ENCODE measurements at regions not wholly inside any gene's neighbourhood (a gene's known extent, or its start where the extent isn't known, plus 50 kb on each side); places are given as distances from the start of the nearest gene placed in this dataset.

DNA sequence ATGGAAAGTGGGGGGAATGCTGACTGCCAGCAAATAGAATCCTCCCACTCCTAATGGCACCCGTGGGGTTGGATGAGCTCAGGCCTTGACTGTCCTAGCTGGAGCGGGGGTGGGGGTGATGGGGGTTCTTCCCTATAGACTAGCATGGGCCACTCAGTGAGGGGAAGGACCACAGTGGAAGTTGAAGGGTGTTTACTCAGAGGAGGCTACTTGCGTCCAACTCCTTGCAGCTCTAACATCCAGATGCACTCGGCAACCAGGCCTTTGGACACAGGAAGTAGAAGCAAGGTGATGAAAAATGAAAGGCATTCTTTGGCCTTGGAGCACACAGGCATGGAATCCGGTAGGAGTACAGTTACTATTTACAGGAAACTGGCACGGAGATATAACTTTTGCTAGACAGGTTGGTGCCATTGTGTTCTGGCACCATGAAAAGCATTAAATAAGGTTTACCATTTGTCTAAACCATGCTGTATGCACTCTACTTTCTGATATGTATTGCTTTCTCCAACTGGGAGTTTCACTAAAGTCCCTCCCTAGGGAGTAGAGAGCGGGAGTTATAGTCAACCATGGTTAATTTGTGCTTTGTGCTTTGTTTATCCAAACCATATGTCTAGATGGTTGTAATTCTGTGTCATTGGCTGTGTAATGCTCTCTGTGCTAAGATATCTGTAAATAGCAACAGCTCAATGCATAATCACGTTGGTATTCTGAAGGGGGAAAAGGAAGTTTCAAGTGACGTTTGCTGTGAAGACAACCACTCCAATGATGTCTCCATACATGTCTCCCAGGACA, 125.3 kb downstream of the TSHZ3 start:
- Mint-ChIP-seq H3K9me3 (peaks cover 26% of the 10 kb centered on the region), H3K4me3 (no peak overlapping the region), H3K36me3 (ENCODE audit: low read depth) (peaks cover 2% of the 10 kb centered on the region), H3K27me3 (peaks cover 3% of the 10 kb centered on the region), H3K4me1 (peaks cover 14% of the 10 kb centered on the region), H3K27ac (no peak overlapping the region)
- ATAC-seq (no peak), DNase-seq (no peak)

DNA sequence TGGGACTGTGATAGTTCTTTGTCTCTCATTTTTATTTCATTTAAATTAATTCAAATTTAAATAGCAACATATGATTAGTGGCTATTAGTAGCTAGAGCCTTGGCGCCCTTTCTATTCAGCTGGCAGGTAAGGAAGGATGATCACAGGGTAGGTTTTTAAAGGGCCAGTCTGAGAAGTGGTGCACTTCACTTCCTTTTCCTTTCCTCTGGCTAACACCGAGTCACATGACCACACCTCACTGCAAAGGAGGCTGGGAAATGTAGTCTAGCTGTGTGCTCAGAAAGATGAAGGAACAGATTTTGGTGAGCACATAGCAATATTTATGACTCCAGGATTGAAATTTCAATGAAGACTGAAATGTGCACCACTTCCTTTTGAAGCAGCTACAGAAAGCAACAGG, 128.7 kb downstream of the TSHZ3 start:
- Mint-ChIP-seq H3K4me3 (no peak overlapping the region), H3K36me3 (ENCODE audit: low read depth) (peaks cover 2% of the 10 kb centered on the region), H3K9me3 (peaks cover 18% of the 10 kb centered on the region), H3K27ac (no peak overlapping the region), H3K4me1 (peaks cover 14% of the 10 kb centered on the region), H3K27me3 (no peaks in the 10 kb centered on the region)
- peak; percentile 20 for DNase-seq
- ATAC-seq = peak; percentile 59

DNA sequence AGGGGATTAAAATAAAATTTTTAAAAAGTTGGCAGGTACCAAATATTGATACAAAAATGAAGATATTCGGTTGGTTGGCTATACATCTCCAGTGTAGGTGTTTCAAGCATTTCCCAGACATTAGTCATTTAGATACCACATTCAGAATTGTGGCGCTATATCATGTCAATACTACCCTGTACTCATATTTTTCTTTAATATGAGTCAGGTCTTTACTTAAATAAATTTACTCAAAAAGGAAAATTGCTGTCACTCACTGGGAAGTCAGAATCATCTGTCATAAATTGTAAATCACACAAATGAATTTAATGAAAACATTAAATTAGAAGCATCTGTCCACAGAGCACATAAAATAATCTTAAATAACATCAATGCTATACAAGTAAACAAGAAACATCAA, 134.2 kb downstream of the TSHZ3 start:
- H3K4me3 Mint-ChIP-seq = peak overlapping the region; percentile 15

DNA sequence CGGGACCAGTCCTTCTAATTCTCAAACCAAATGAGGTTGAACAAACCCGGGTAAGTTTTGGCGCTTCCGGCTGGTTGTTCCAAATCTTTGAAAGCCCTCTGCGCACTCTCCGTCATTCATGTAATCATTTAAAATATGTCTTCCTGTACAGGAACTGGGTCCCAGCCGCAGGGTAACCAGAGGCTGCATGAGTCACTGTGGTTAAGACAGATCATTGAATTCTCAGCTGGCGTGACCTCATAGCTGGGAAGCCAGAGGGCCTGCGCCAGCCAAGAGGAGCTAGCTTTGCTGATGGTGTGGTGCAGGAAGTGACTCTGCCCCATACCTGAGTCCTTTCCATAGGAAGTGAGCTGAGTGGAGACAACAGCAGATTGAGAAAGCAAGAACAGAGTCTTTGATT, 135.2 kb downstream of the TSHZ3 start:
- Mint-ChIP-seq H3K36me3 (ENCODE audit: low read depth) (peaks cover 7% of the 10 kb centered on the region), H3K4me1 (peaks cover 29% of the 10 kb centered on the region), H3K4me3 (peak overlapping the region; percentile 69), H3K27me3 (peaks cover 2% of the 10 kb centered on the region), H3K9me3 (no peaks in the 10 kb centered on the region), H3K27ac (peak overlapping the region; percentile 98)
- DNase-seq (peak; percentile 80), ATAC-seq (peak; percentile 98)

More for the DNA sequence above, 134.2 kb downstream of the TSHZ3 start:
- no peak for DNase-seq
- peaks cover 9% of the 10 kb centered on the region for H3K36me3 Mint-ChIP-seq (ENCODE audit: low read depth)
- peaks cover 2% of the 10 kb centered on the region for H3K9me3 Mint-ChIP-seq
- peak; percentile 63 for ATAC-seq
- H3K27me3 Mint-ChIP-seq = peaks cover 2% of the 10 kb centered on the region
- H3K4me1 Mint-ChIP-seq = peaks cover 27% of the 10 kb centered on the region
- H3K27ac Mint-ChIP-seq = peak overlapping the region; percentile 98

DNA sequence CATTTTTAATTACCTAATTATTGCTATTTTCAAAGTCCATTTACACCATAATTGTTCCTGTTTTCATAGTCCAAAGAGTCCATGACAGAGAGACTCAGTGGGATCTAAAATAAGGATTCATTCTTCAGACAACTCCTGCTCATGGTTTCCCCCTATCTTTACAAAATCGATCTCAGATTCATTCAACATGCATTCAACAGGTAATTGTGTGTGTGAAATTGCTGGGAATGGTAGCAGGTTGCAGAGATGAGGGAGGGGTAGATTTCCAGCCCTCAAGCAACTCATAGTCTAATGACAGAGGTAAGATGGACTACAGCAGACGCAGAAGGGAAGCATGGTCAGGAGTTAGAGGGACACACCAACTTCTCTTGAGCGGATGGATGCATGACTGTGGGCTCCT, 138.1 kb downstream of the TSHZ3 start:
- H3K27me3 Mint-ChIP-seq = peaks cover 3% of the 10 kb centered on the region
- H3K36me3 Mint-ChIP-seq (ENCODE audit: low read depth) = peaks cover 7% of the 10 kb centered on the region
- no peak overlapping the region for H3K4me3 Mint-ChIP-seq
- peaks cover 29% of the 10 kb centered on the region for H3K4me1 Mint-ChIP-seq
- no peak for ATAC-seq
- no peaks in the 10 kb centered on the region for H3K9me3 Mint-ChIP-seq
- no peak overlapping the region for H3K27ac Mint-ChIP-seq
- DNase-seq = no peak

DNA sequence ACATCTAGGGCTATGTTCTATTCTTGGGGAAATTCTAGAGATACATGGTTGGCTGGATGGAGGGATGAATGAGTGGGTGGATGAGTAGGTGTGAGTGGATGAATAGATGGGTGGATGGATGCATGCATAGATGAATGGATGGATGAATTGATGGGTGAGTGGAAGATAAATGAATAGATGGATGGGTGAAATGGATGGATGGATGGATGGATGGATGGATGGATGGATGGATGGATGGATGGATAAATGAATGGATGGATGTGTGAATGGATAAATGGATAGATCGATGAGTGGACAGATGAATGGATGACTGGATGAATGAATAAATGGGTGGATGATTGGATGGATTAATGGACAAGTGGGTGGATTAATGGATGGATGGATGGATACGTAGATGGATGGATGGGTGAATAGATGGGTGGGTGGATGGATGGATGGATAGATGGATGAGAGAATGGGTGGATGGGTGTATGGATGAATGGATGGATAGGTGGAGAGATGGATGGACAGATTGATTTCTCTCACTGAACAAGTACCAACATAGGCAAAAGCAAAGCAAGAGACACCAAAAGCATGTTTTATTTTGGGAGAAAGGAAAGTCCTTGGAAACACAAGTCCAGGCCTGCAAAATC, 143.2 kb downstream of the TSHZ3 start:
- Mint-ChIP-seq H3K27ac (no peak overlapping the region), H3K4me1 (peaks cover 4% of the 10 kb centered on the region), H3K4me3 (no peak overlapping the region), H3K36me3 (ENCODE audit: low read depth) (no peaks in the 10 kb centered on the region), H3K27me3 (peaks cover 27% of the 10 kb centered on the region), H3K9me3 (no peaks in the 10 kb centered on the region)
- ATAC-seq (no peak), DNase-seq (no peak)

DNA sequence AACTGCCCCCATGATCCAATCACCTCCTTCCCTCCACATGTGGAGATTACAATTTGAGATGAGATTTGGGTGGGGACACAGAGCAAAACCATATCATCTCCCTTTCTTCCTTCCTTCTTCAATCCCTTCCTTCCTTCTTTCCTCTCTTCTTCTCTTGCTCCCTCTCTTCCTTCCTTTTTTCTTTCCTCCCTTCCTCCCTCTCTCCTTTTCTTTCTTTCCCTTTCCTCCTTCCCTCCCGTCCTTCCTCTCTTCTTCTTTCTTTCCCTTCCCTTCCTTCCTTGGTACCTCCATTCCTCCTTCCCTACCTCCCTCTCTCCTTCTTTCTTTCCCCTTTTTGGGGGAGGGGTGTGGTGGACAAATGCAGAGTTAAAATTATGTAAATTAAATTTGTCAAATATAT, 145.1 kb downstream of the TSHZ3 start:
- H3K27ac Mint-ChIP-seq = no peak overlapping the region
- H3K4me3 Mint-ChIP-seq = no peak overlapping the region
- no peaks in the 10 kb centered on the region for H3K36me3 Mint-ChIP-seq (ENCODE audit: low read depth)
- ATAC-seq (no peak), DNase-seq (no peak)
- peaks cover 34% of the 10 kb centered on the region for H3K27me3 Mint-ChIP-seq
- no peaks in the 10 kb centered on the region for H3K9me3 Mint-ChIP-seq
- no peaks in the 10 kb centered on the region for H3K4me1 Mint-ChIP-seq

DNA sequence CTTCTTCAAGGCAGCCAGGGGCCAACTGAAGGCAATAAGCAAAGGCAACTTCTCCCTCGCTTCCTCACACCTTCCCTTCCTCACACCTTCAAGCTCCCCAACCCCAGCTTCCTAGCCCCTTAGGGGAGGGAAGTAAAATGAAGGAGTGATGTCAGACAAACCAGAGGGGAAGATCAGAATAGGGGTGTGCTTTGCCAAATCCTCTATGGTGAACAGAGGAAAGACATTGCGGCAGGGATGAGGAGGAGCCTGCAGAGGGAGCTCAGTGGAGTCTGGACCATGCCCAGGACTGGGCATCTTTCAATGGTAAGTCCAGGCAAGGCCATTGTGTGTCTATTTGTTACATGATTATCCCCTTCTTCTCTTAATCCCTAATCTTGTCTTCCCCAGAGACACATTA, 164.0 kb downstream of the TSHZ3 start:
- Mint-ChIP-seq H3K9me3 (peaks cover 8% of the 10 kb centered on the region), H3K4me1 (no peaks in the 10 kb centered on the region), H3K36me3 (ENCODE audit: low read depth) (no peaks in the 10 kb centered on the region), H3K4me3 (no peak overlapping the region), H3K27me3 (peaks cover 8% of the 10 kb centered on the region), H3K27ac (no peak overlapping the region)
- ATAC-seq = no peak
- no peak for DNase-seq

DNA sequence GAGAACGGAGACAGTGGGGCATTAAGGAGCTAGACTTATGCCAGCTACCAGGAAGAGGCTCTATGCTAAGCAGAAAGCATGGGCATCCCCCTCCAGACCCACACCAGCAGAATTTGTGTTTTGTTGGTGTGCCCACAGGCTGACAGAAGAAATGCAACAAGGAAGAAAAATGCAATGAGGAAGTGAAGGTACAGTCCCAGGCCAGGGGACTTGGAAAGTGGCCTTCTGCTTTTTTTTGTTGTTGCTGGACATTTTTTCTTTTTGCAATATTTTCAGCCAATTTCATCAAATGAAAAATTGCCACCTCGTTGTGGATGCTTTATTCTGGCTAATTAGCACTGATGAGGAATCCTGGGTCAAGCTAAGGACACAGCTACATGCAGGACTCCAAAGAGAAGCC, 167.7 kb downstream of the TSHZ3 start:
- H3K27me3 Mint-ChIP-seq = no peaks in the 10 kb centered on the region
- no peak overlapping the region for H3K4me3 Mint-ChIP-seq
- H3K9me3 Mint-ChIP-seq = peaks cover 4% of the 10 kb centered on the region
- no peaks in the 10 kb centered on the region for H3K4me1 Mint-ChIP-seq
- no peaks in the 10 kb centered on the region for H3K36me3 Mint-ChIP-seq (ENCODE audit: low read depth)
- no peak overlapping the region for H3K27ac Mint-ChIP-seq
- ATAC-seq (no peak), DNase-seq (no peak)

DNA sequence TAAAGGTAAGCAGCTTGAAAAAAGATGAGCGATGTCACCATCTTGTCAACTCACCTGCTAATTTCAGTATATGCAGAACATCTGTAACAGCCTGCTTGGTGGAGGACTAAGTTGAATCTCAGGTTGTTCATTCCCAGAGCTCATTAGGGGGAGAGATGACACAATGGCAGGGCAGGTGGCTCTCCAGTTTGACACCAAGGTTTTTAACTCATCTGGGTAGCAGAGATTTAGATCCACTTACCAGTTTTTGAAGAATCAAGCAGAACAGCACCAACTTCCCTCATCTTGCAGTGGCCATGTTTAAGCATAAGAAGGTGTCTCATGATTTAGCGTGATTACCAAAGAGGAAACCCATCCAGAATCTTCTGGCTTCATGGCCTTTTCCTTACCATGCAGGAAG, 168.3 kb downstream of the TSHZ3 start:
- peaks cover 9% of the 10 kb centered on the region for H3K9me3 Mint-ChIP-seq
- H3K27ac Mint-ChIP-seq = no peak overlapping the region
- H3K4me1 Mint-ChIP-seq = no peaks in the 10 kb centered on the region
- no peaks in the 10 kb centered on the region for H3K36me3 Mint-ChIP-seq (ENCODE audit: low read depth)
- ATAC-seq = no peak
- DNase-seq = no peak
- no peak overlapping the region for H3K4me3 Mint-ChIP-seq
- H3K27me3 Mint-ChIP-seq = peaks cover 4% of the 10 kb centered on the region

DNA sequence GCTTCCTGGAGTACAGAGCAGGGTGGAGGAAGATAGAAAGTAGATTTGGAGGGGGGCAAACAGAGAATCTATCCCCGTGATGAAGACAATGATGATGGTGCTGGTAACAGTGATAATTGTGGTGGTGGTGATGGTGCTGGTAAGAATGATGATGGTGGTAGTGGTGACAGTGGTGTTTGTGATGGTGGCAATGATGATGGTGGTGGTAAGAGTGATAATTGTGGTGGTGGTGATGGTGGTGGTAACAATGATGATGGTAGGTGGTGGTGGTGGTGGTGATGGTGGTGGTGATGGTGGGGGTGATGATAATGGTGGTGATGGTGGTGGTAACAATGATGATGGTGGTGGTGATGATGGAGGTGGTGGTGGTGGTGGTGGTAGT, 169.8 kb downstream of the TSHZ3 start:
- DNase-seq (no peak), ATAC-seq (no peak)
- H3K9me3 Mint-ChIP-seq = peaks cover 9% of the 10 kb centered on the region
- no peaks in the 10 kb centered on the region for H3K36me3 Mint-ChIP-seq (ENCODE audit: low read depth)
- H3K27me3 Mint-ChIP-seq = peaks cover 4% of the 10 kb centered on the region
- H3K27ac Mint-ChIP-seq = no peak overlapping the region
- no peaks in the 10 kb centered on the region for H3K4me1 Mint-ChIP-seq
- H3K4me3 Mint-ChIP-seq = no peak overlapping the region

DNA sequence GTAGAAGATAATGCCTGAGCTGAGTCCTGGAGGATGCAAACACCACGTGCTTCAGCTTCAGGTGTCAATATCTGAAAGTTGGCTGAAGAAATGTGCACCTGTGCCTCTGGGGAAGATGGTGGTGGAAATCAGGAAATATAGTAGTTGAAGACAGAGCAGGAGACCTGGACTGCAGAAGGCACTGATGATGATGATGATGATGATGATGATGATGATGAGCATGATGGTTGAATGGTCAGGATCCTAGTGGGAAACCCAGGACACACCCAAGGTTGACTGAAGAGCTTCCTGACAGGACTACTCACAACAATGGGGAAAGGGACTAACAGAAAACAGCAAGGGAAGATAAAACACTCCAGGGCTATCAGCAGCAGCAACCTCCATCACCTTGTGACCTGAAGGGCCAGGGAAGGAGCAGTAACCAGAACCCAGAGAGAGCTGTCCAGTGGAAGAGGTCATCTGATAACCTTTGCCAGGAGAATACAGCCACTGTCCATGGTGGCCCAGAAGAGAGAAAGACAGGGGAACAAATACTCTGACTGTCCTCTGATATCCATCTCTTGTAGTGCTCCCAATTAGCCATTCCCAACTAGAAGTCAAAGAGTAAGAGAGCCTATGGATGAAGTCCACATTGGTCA, 170.3 kb downstream of the TSHZ3 start:
- peaks cover 4% of the 10 kb centered on the region for H3K27me3 Mint-ChIP-seq
- ATAC-seq = no peak
- no peak for DNase-seq
- no peaks in the 10 kb centered on the region for H3K36me3 Mint-ChIP-seq (ENCODE audit: low read depth)
- no peak overlapping the region for H3K27ac Mint-ChIP-seq
- peaks cover 9% of the 10 kb centered on the region for H3K9me3 Mint-ChIP-seq
- no peaks in the 10 kb centered on the region for H3K4me1 Mint-ChIP-seq
- no peak overlapping the region for H3K4me3 Mint-ChIP-seq

DNA sequence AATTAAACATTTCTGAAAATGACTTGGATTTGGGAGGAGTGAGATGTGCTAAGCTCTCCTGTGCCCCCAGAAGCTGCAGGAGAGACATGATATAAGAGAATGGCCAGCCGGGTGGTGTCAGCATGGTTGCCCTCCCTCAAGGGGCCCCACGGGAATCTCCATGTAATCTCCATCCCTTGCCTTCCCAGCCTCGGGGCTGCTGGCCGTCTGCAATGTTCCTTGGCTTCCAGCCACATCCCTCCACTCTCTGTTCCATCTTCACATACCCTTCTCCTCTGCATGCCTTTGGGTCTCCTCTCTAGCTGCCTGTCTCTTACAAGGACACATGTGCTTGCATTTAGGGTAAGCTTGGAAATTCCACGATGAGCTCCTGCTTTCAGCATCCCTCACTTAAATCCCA, 172.0 kb downstream of the TSHZ3 start:
- Mint-ChIP-seq H3K9me3 (peaks cover 9% of the 10 kb centered on the region), H3K27me3 (peaks cover 4% of the 10 kb centered on the region), H3K36me3 (ENCODE audit: low read depth) (no peaks in the 10 kb centered on the region), H3K4me1 (no peaks in the 10 kb centered on the region), H3K27ac (no peak overlapping the region), H3K4me3 (no peak overlapping the region)
- no peak for ATAC-seq
- no peak for DNase-seq

DNA sequence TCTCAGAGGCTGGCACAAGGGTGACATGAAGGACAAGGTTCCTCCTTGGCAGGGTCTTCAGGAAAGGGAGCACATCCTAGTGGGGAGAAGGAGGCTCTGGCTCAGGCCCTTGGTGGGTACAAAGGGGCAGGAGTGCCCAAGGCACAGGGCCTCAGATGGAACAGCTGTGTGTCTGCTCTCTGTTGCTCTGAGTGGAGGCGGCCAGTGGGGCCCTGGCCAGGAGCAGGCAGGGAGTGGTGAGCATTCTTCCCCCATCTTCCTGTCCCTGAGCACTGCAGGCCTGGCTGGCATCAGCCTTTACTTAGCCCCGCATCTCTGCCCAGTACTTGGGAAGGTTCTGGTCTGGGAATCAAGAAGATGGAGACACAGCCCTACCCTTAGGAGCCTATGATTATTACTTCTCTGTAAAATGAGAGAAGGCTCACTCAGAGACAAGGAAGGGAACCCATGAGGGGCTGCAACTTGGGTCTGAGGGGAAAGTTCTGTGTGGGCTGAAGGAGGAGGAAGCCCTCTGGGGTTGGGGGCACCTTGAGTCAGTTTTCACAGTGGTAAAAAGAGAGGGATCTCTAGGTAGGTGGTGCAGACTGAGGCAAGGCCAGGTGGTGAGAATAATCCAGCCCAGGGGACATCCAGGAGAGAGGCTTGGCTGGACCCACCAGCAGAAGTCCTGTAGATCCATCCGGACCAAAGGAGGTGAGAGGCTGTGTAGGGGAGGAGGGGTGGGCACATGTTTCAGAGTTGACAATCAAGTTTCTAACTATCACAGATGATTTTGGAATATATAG, 173.5 kb downstream of the TSHZ3 start:
- no peak for DNase-seq
- Mint-ChIP-seq H3K4me1 (no peaks in the 10 kb centered on the region), H3K27me3 (peaks cover 4% of the 10 kb centered on the region), H3K9me3 (peaks cover 9% of the 10 kb centered on the region), H3K27ac (no peak overlapping the region), H3K36me3 (ENCODE audit: low read depth) (no peaks in the 10 kb centered on the region), H3K4me3 (no peak overlapping the region)
- ATAC-seq = no peak
